PC-9 (cell line): ENCODE measurements at regions not wholly inside any gene's neighbourhood (a gene's known extent, or its start where the extent isn't known, plus 50 kb on each side); places are given as distances from the start of the nearest gene placed in this dataset.
"Not testable (repeated sequence)": the region's sequence is repeated elsewhere in the genome, so short reads cannot be mapped to it uniquely, and the experiment has no call there.

Experiments
- BruUV-seq: library from RNA; stranded (reverse); fragments of 400-500 nt; replicated peaks from 2 replicates; lab custom pipeline; 2021; lab: Mats Ljungman, UMichigan
- CTCF ChIA-PET: fragments of 300-600 bp; sonication (Branson Sonifier 250); formaldehyde crosslinking; loops from one replicate; lab custom pipeline; 2022; ENCODE audit warnings: antibody characterized with exemption; lab: Charles Lee
- POLR2A ChIA-PET: fragments of 300-600 bp; sonication (Branson Sonifier 250); formaldehyde crosslinking; loops from one replicate; lab custom pipeline; 2022; ENCODE audit warnings: antibody characterized with exemption; ENCODE audit not compliant: unreplicated experiment; lab: Charles Lee
- DNase-seq, 2 experiments: peaks; one replicate each; pipeline versions ENCODE4 v3.0.0 to v3.0.0-alpha.2; 2015 to 2022; ENCODE audit warnings: mixed read lengths in 1 of 2
- H2AFZ ChIP-seq: fragments of 200-600 bp; sonication (generic); 2 replicates; pipeline ENCODE4 v1.8.1; 2017; ENCODE audit warnings: antibody characterized with exemption
- H3F3A ChIP-seq: fragments of 200-600 bp; sonication (generic); 2 replicates; pipeline ENCODE4 v1.8.1; 2017; ENCODE audit warnings: antibody characterized with exemption, mild to moderate bottlenecking, low read depth; ENCODE audit not compliant: insufficient read depth
- H3K27ac ChIP-seq: fragments of 200-600 bp; sonication (generic); 2 replicates; pipeline ENCODE4 v1.6.1; 2016; ENCODE audit warnings: mixed run types
- H3K27me3 ChIP-seq: fragments of 200-600 bp; sonication (generic); 2 replicates; pipeline ENCODE4 v1.6.1; 2016; ENCODE audit warnings: low read depth, mixed run types; ENCODE audit not compliant: insufficient read depth
- H3K36me3 ChIP-seq: fragments of 200-600 bp; sonication (generic); 2 replicates; pipeline ENCODE4 v1.6.1; 2016; ENCODE audit warnings: low read depth, mixed run types
- H3K4me1 ChIP-seq: fragments of 200-600 bp; sonication (generic); replicated peaks from 2 replicates; pipeline ENCODE4 v1.6.1; 2016; ENCODE audit warnings: mixed run types; ENCODE audit not compliant: insufficient read depth
- H3K4me2 ChIP-seq: fragments of 200-600 bp; sonication (generic); 2 replicates; pipeline ENCODE4 v1.6.1; 2017; ENCODE audit warnings: mixed run types
- H3K4me3 ChIP-seq: fragments of 200-600 bp; sonication (generic); 2 replicates; pipeline ENCODE4 v1.6.1; 2016; ENCODE audit warnings: mixed run types
- H3K79me2 ChIP-seq: fragments of 200-600 bp; sonication (generic); 2 replicates; pipeline ENCODE4 v1.6.1; 2017; ENCODE audit warnings: low read depth, mixed run types
- H3K9me2 ChIP-seq: fragments of 200-600 bp; sonication (generic); 2 replicates; pipeline ENCODE4 v1.8.1; 2017; ENCODE audit warnings: mild to moderate bottlenecking; ENCODE audit not compliant: insufficient read depth
- H3K9me3 ChIP-seq: fragments of 200-600 bp; sonication (generic); 2 replicates; pipeline ENCODE4 v1.8.1; 2016; ENCODE audit warnings: low read depth; ENCODE audit not compliant: insufficient read depth
- H4K20me1 ChIP-seq: fragments of 200-600 bp; sonication (generic); 2 replicates; pipeline ENCODE4 v1.8.1; 2017; ENCODE audit not compliant: insufficient read depth
- EZH2 ChIP-seq: fragments of 200-600 bp; sonication (generic); IDR thresholded peaks from 2 replicates; pipeline ENCODE4 v1.8.0; 2017; ENCODE audit warnings: antibody characterized with exemption, low read depth
- intact Hi-C: fragments of 100-400 bp; cut with micrococcal nuclease; formaldehyde crosslinking; loops from one replicate; pipeline ENCODE4 v1.10.0; 2022; ENCODE audit not compliant: unreplicated experiment
- TF ChIP-seq, protein P1 (sequence below): fragments of 200-600 bp; sonication (generic); conservative IDR thresholded peaks from 2 replicates; pipeline ENCODE4 v1.6.1; 2017; ENCODE audit warnings: mixed run types, antibody characterized with exemption, mild to moderate bottlenecking, moderate library complexity

DNA sequence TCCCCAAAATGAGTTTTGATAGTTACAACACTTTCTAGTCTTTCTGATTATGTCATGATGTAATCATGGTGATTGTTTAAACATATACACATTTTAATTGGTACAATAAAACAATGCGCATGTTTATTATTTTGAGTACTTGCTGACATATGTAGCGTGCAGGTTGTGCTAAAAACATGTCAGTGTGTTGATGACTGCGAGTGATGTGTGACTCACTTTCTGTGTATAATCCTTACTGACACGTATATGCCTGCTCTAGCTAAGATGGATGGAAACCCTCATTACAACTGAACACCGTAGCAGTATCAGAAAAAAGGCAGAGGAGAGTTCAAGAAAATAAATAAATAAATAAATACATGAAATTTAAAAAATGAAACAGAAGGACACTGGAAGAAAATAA is 1552.4 kb upstream of the FLRT2 start:
- Histone ChIP-seq H3K36me3 (no peaks in the 10 kb centered on the region), H3K9me3 (no peaks in the 10 kb centered on the region), H3F3A (no peaks in the 10 kb centered on the region), H2AFZ (no peak overlapping the region), H3K4me3 (no peak overlapping the region), H3K4me2 (no peak overlapping the region), H4K20me1 (no peaks in the 10 kb centered on the region), H3K9me2 (no peaks in the 10 kb centered on the region), H3K4me1 (no peaks in the 10 kb centered on the region), H3K27me3 (no peaks in the 10 kb centered on the region), H3K27ac (no peak overlapping the region), H3K79me2 (no peaks in the 10 kb centered on the region)
- intact Hi-C loops, result no loop called here
- POLR2A ChIA-PET, result no interaction called here
- DNase-seq, result no peak
- TF ChIP-seq, protein P1, sequence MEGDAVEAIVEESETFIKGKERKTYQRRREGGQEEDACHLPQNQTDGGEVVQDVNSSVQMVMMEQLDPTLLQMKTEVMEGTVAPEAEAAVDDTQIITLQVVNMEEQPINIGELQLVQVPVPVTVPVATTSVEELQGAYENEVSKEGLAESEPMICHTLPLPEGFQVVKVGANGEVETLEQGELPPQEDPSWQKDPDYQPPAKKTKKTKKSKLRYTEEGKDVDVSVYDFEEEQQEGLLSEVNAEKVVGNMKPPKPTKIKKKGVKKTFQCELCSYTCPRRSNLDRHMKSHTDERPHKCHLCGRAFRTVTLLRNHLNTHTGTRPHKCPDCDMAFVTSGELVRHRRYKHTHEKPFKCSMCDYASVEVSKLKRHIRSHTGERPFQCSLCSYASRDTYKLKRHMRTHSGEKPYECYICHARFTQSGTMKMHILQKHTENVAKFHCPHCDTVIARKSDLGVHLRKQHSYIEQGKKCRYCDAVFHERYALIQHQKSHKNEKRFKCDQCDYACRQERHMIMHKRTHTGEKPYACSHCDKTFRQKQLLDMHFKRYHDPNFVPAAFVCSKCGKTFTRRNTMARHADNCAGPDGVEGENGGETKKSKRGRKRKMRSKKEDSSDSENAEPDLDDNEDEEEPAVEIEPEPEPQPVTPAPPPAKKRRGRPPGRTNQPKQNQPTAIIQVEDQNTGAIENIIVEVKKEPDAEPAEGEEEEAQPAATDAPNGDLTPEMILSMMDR, result no peak
- TF ChIP-seq EZH2, result no peak
- CTCF ChIA-PET, result no interaction called here
- no TSS peak for BruUV-seq

DNA sequence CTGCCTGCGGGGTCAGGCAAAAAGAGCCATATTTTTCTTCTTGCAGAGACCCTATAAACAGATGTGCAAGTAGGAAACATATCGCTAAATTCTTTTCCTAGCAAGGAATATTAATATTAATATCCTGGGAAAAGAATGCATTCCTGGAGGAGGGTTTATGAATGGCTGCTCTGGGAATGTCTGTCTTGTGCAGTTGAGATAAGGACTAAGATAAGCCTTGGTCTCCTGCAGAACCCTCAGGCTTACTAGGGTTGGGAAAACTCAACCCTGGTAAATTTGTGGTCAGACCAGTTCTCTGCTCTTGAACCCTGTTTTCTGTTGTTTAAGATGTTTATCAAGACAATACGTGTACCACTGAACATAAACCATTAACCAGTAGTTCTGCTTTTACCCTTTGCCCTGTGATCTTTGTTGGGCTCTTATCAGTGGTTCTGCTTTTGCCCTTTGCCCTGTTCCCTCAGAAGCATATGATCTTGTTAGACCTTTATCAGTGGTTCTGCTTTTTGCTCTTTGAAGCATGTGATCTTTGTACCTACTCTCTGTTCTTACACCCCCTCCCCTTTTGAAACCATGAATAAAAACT is 1548.2 kb upstream of the FLRT2 start:
- H3F3A ChIP-seq, BruUV-seq, intact Hi-C loops, H3K27me3 ChIP-seq, H3K4me1 ChIP-seq, CTCF ChIA-PET, H3K36me3 ChIP-seq, H2AFZ ChIP-seq, H3K27ac ChIP-seq, H3K4me3 ChIP-seq, H3K9me3 ChIP-seq, DNase-seq, POLR2A ChIA-PET, H3K4me2 ChIP-seq, H4K20me1 ChIP-seq, H3K9me2 ChIP-seq, H3K79me2 ChIP-seq: not testable (repeated sequence)

DNA sequence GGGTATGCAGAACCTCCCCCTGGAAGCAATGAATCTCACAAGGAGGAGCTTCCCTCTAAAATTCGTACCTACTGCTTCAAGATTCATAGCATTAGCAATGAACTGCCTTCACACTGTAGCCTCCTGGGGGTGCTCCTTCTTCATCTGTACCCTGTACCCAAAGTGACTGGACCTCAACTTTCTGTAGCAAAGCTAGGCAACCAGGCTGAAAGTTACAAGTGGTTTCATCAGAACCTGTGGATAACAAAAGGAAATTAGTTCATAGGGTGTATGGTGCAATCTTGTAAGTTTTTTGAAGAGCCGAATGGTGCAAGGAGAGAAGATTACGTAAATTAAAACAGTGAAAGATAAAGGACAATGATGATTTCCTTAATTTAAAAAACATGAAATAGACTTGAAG is 1541.7 kb upstream of the FLRT2 start:
- BruUV-seq, result no TSS peak
- ChIA-PET POLR2A (no interaction called here), CTCF (no interaction called here)
- H3F3A ChIP-seq, result no peaks in the 10 kb centered on the region
- no peaks in the 10 kb centered on the region for H3K4me1 ChIP-seq
- intact Hi-C loops, result no loop called here
- no peaks in the 10 kb centered on the region for H3K9me3 ChIP-seq
- TF ChIP-seq EZH2, result no peak
- TF ChIP-seq, protein P1, result no peak
- H3K4me2 ChIP-seq, result no peak overlapping the region
- H3K27me3 ChIP-seq, result no peaks in the 10 kb centered on the region
- no peaks in the 10 kb centered on the region for H3K36me3 ChIP-seq
- H3K79me2 ChIP-seq, result no peaks in the 10 kb centered on the region
- H3K4me3 ChIP-seq, result no peak overlapping the region
- H3K9me2 ChIP-seq, result no peaks in the 10 kb centered on the region
- DNase-seq, result no peak
- no peak overlapping the region for H2AFZ ChIP-seq
- H3K27ac ChIP-seq, result no peak overlapping the region
- H4K20me1 ChIP-seq, result no peaks in the 10 kb centered on the region

DNA sequence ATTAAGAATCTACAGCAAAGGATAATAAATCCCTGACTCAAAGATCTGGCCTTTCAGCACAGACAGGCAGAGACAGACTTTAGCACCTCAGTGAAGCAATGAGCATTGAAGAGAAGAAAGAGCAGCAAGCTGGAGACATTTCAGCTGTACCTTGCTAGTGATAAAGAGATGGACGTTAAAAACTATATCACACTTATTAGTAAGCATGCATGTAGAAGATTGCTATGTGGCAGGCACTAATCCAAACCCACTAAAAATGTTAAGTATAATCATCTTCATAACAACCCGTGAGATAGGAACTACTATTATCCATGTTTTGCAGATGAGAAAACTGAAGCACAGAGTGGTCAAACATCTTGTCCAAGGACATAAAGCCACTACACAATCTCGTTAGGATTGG is 1538.3 kb upstream of the FLRT2 start:
- DNase-seq, result no peak
- Histone ChIP-seq H3K36me3 (no peaks in the 10 kb centered on the region), H3K9me3 (no peaks in the 10 kb centered on the region), H3K4me1 (no peaks in the 10 kb centered on the region), H4K20me1 (no peaks in the 10 kb centered on the region), H3K27ac (no peak overlapping the region), H3K4me2 (no peak overlapping the region), H3K9me2 (no peaks in the 10 kb centered on the region), H3F3A (no peaks in the 10 kb centered on the region), H2AFZ (no peak overlapping the region), H3K79me2 (no peaks in the 10 kb centered on the region), H3K4me3 (no peak overlapping the region), H3K27me3 (no peaks in the 10 kb centered on the region)
- POLR2A ChIA-PET, result no interaction called here
- CTCF ChIA-PET, result no interaction called here
- no peak for TF ChIP-seq EZH2
- TF ChIP-seq, protein P1, result no peak
- no TSS peak for BruUV-seq
- intact Hi-C loops, result no loop called here
